GM12878 (cell line): ENCODE measurements at regions not wholly inside any gene's neighbourhood (a gene's known extent, or its start where the extent isn't known, plus 50 kb on each side); places are given as distances from the start of the nearest gene placed in this dataset.

Experiments used
- ATAC-seq: fragments of 200-7000 bp; cut with Tn5 transposase; 3 replicates; pipeline ENCODE4 v1.9.1; 2020; ENCODE audit warnings: mild to moderate bottlenecking, moderate library complexity
- BruUV-seq: library from RNA; stranded (reverse); fragments of 400-500 nt; replicated peaks from 2 replicates; lab custom pipeline; 2021; lab: Mats Ljungman, UMichigan
- CTCF ChIA-PET: fragments of 300-600 bp; sonication (Branson Sonifier 250); formaldehyde crosslinking; extraction: SDS; loops from one replicate; lab custom pipeline; 2021; ENCODE audit warnings: inconsistent platforms; lab: Yijun Ruan, JAX
- POLR2A ChIA-PET: fragments of 350-600 bp; formaldehyde crosslinking; extraction: SDS; loops from one replicate; lab custom pipeline; 2021; ENCODE audit warnings: inconsistent platforms; lab: Charles Lee
- RAD21 ChIA-PET: fragments of 300-600 bp; sonication (Branson Sonifier 250); formaldehyde crosslinking; loops from one replicate; lab custom pipeline; 2023; ENCODE audit warnings: antibody characterized with exemption; ENCODE audit not compliant: unreplicated experiment; lab: Charles Lee
- SMC1A ChIA-PET: fragments of 300-600 bp; sonication (Branson Sonifier 250); formaldehyde crosslinking; loops from one replicate; lab custom pipeline; 2023; ENCODE audit not compliant: unreplicated experiment, uncharacterized antibody; lab: Charles Lee
- DNase-seq: peaks from one replicate; pipeline ENCODE4 v3.0.0-alpha.2; 2011; ENCODE audit warnings: low read depth, low spot score
- FAIRE-seq: peaks from 3 replicates; lab custom pipeline; 2011; peaks lifted over from hg19 to GRCh38; lab: Jason Lieb, UNC
- H2AFZ ChIP-seq: 2 replicates; pipeline ENCODE4 v1.6.0; 2011; ENCODE audit warnings: low read depth, low read length, control low read depth; ENCODE audit not compliant: control insufficient read depth
- H3K27ac ChIP-seq: 2 replicates; pipeline ENCODE4 v1.5.1; 2011; ENCODE audit warnings: control low read depth; ENCODE audit not compliant: control insufficient read depth, insufficient read depth
- H3K27me3 ChIP-seq, 2 experiments: replicated peaks in 1 of 2; 2 replicates each; pipeline versions ENCODE4 v1.6.0 to v1.6.1; 2011; ENCODE audit warnings: low read length in 1 of 2; ENCODE audit not compliant: control insufficient read depth in 2 of 2, insufficient read depth in 2 of 2
- H3K36me3 ChIP-seq, 2 experiments: 2 replicates each; pipeline ENCODE4 v1.5.1; 2011; ENCODE audit warnings: low read length in 1 of 2; ENCODE audit not compliant: control insufficient read depth in 2 of 2, insufficient read depth in 2 of 2
- H3K4me1 ChIP-seq: 2 replicates; pipeline ENCODE4 v1.6.1; 2011; ENCODE audit warnings: mild to moderate bottlenecking, low read length, moderate library complexity, mixed read lengths; ENCODE audit not compliant: control insufficient read depth, insufficient read depth
- H3K4me2 ChIP-seq: 2 replicates; pipeline ENCODE4 v1.6.0; 2011; ENCODE audit warnings: control low read depth; ENCODE audit not compliant: control insufficient read depth, insufficient read depth
- H3K4me3 ChIP-seq: fragments of 200-600 bp; sonication (generic); 2 replicates; pipeline ENCODE4 v1.5.1; 2016
- H3K79me2 ChIP-seq: 2 replicates; pipeline ENCODE4 v1.6.0; 2011; ENCODE audit warnings: low read length; ENCODE audit not compliant: control insufficient read depth, insufficient read depth
- H3K9ac ChIP-seq: 2 replicates; pipeline ENCODE4 v1.8.0; 2011; ENCODE audit warnings: low read length, control low read depth, mixed read lengths; ENCODE audit not compliant: control insufficient read depth, insufficient read depth
- H3K9me3 ChIP-seq: replicated peaks from 3 replicates; pipeline ENCODE4 v1.5.1; 2011; ENCODE audit warnings: mild to moderate bottlenecking, low read length; ENCODE audit not compliant: control insufficient read depth, insufficient read depth
- H4K20me1 ChIP-seq: 2 replicates; pipeline ENCODE4 v1.6.0; 2011; ENCODE audit not compliant: control insufficient read depth, insufficient read depth
- CBX5 ChIP-seq: sonication (generic); IDR thresholded peaks from 2 replicates; pipeline ENCODE4 v1.6.1; 2016; ENCODE audit warnings: low read depth, moderate library complexity, mild to moderate bottlenecking, inconsistent platforms
- HCFC1 ChIP-seq: fragments of 150-350 bp; IDR thresholded peaks from 2 replicates; pipeline ENCODE4 v1.6.1; 2014; ENCODE audit warnings: low read length
- MTA2 ChIP-seq: fragments of 450-650 bp; IDR thresholded peaks from 2 replicates; pipeline ENCODE4 v1.6.1; 2016; ENCODE audit warnings: low read depth, mild to moderate bottlenecking, moderate library complexity
- SIN3A ChIP-seq: IDR thresholded peaks from 2 replicates; pipeline ENCODE4 v1.6.1; 2012; ENCODE audit warnings: low read depth, low read length, improper control_type of control experiment
- SMC3 ChIP-seq: IDR thresholded peaks from 2 replicates; pipeline ENCODE4 v1.6.1; 2011; ENCODE audit warnings: low read length, improper control_type of control experiment, borderline replicate concordance
- ZBED1 ChIP-seq: IDR thresholded peaks from 2 replicates; pipeline ENCODE4 v1.6.1; 2016; ENCODE audit warnings: borderline replicate concordance
- WGBS: methylation state at CpG from one replicate; pipeline ENCODE4 v1.1.6; 2016; ENCODE audit warnings: low lambda C conversion rate; ENCODE audit not compliant: insufficient replicate concordance, insufficient coverage; ENCODE audit errors: missing lambda C conversion rate; 5-methylcytosine and 5-hydroxymethylcytosine counted together
- in situ Hi-C: fragments of 300-500 bp; cut with MboI; formaldehyde crosslinking; loops from 9 replicates; pipeline ENCODE4 v1.14.3; 2018; ENCODE audit warnings: mixed read lengths
- intact Hi-C: fragments of 100-400 bp; cut with micrococcal nuclease; formaldehyde crosslinking; loops from one replicate; pipeline ENCODE4 v1.14.2; 2022; ENCODE audit not compliant: unreplicated experiment
- TF ChIP-seq, protein P1 (sequence below), 3 experiments: IDR thresholded peaks in 2 of 3; conservative IDR thresholded peaks in 1 of 3; 2 replicates each; pipeline ENCODE4 v1.5.1; 2011; ENCODE audit warnings: low read depth in 3 of 3, low read length in 3 of 3, mild to moderate bottlenecking in 3 of 3, control low read depth in 2 of 3, moderate library complexity in 2 of 3, inconsistent platforms in 1 of 3, mixed read lengths in 1 of 3; ENCODE audit not compliant: control insufficient read depth in 2 of 3, insufficient read depth in 1 of 3; ENCODE audit errors: extremely low read depth in 1 of 3

DNA sequence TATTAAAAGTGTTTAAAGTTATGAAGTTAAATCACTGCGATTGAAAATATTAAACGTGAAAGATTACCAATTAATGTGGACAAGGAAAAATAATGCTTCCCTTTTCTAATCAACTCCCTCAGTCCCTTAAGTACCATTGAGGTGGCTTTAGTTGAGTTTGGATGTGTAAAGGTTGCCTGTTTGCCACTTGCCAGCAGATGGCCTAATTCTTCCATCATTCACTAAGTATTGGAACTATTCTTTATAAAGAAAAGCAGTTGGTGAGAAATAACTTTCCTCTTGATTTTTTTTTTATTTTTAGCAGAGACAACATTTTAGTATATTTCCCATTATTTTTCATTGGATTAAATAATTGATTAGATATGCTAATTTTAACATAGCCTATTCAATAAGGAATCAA is 295.9 kb upstream of the TACR3 start (continued):
- peak; percentile 50; the same call in 1 of the 2 replicates for TF ChIP-seq SMC3
- TF ChIP-seq, protein P1, sequence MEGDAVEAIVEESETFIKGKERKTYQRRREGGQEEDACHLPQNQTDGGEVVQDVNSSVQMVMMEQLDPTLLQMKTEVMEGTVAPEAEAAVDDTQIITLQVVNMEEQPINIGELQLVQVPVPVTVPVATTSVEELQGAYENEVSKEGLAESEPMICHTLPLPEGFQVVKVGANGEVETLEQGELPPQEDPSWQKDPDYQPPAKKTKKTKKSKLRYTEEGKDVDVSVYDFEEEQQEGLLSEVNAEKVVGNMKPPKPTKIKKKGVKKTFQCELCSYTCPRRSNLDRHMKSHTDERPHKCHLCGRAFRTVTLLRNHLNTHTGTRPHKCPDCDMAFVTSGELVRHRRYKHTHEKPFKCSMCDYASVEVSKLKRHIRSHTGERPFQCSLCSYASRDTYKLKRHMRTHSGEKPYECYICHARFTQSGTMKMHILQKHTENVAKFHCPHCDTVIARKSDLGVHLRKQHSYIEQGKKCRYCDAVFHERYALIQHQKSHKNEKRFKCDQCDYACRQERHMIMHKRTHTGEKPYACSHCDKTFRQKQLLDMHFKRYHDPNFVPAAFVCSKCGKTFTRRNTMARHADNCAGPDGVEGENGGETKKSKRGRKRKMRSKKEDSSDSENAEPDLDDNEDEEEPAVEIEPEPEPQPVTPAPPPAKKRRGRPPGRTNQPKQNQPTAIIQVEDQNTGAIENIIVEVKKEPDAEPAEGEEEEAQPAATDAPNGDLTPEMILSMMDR (IDR thresholded peaks at IDR 0.05 in 2 of 3, conservative IDR thresholded peaks at IDR 0.05 in 1 of 3; ENCODE audit: control insufficient read depth in 2 of 3, extremely low read depth in 1 of 3, insufficient read depth in 1 of 3, low read depth in 3 of 3, low read length in 3 of 3): peak; percentile 32 to 51 (median 45); a peak in 5 of 6 replicates
- no peak for TF ChIP-seq MTA2
- no peak for TF ChIP-seq SIN3A

DNA sequence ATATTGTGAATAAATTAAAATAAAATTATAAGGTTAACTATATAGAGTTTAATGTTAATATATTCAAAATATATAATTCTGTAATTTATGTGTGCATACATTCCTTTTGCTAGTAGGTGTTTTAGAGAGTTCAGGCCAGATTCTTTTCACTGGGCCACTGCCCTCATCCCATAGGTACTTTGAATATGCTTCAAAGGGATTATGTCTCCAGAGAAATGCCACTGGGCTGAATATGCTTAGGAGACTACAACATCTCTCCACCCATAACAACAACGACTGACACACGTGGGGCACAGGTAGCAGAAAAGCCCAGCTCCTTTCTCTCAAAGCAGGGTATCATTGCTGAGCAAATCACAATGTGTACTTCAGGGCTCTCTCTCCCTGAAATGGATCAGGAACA is 290.9 kb upstream of the TACR3 start:
- H3K4me2 ChIP-seq: no peak overlapping the region
- no peaks in the 10 kb centered on the region for H3K4me1 ChIP-seq
- no peak overlapping the region for H3K9ac ChIP-seq
- no peak for ATAC-seq
- intact Hi-C loops (loop anchor here (10.0 kb wide), 1 partner anchor 1464 kb away; the partner anchor contains the start of gene PPA2), in situ Hi-C loops (no loop called here)
- SMC1A ChIA-PET: no interaction called here
- RAD21 ChIA-PET: no interaction called here
- H3K36me3 ChIP-seq: no peaks in the 10 kb centered on the region
- WGBS: 20% methylated on average over 2 of the region's 2 CpGs
- H3K27me3 ChIP-seq: no peaks in the 10 kb centered on the region
- no peaks in the 10 kb centered on the region for H3K79me2 ChIP-seq
- no TSS peak for BruUV-seq
- no peaks in the 10 kb centered on the region for H4K20me1 ChIP-seq
- POLR2A ChIA-PET: no interaction called here
- H3K9me3 ChIP-seq: no peaks in the 10 kb centered on the region
- no peak for FAIRE-seq
- no peak for DNase-seq
- no peak overlapping the region for H3K4me3 ChIP-seq
- TF ChIP-seq ZBED1 (no peak), HCFC1 (no peak), CBX5 (no peak)
- H2AFZ ChIP-seq: no peak overlapping the region
- no peak overlapping the region for H3K27ac ChIP-seq
- CTCF ChIA-PET: no interaction called here
